ENCODE measurements at regions not wholly inside any gene's neighbourhood (a gene's known extent, or its start where the extent isn't known, plus 50 kb on each side); places are given as distances from the start of the nearest gene placed in this dataset.
"Not testable (repeated sequence)": the region's sequence is repeated elsewhere in the genome, so short reads cannot be mapped to it uniquely, and the experiment has no call there.

GRCh38 chr1:45258059-45258650 is 51.8 kb upstream of the ZSWIM5 start:
- Mint-ChIP-seq H3K4me1 (ENCODE audit: low read depth in 2 of 2) (no peaks in the 10 kb centered on the region), H3K4me3 (no peak overlapping the region), H3K27me3 (peaks cover 11 to 12% of the 10 kb centered on the region in 2 donors), H3K36me3 (ENCODE audit: insufficient read depth) (peaks cover 2% of the 10 kb centered on the region), H3K27ac (no peak overlapping the region), H3K9me3 (peaks cover 10 to 13% of the 10 kb centered on the region in 2 donors)
- ATAC-seq (replicated peaks) = no peak
- DNase-seq = no peak

- DNase-seq (no peak), ATAC-seq (replicated peaks) (no peak)
- Mint-ChIP-seq H3K27me3 (peaks cover 10 to 11% of the 10 kb centered on the region in 2 donors), H3K36me3 (ENCODE audit: insufficient read depth) (peaks cover 2% of the 10 kb centered on the region), H3K4me3 (no peak overlapping the region), H3K27ac (no peak overlapping the region), H3K9me3 (peaks cover 10 to 13% of the 10 kb centered on the region in 2 donors), H3K4me1 (ENCODE audit: low read depth in 2 of 2) (no peaks in the 10 kb centered on the region)
Measured at GRCh38 chr1:45259053-45259452, 52.6 kb upstream of the ZSWIM5 start.

- no peak overlapping the region for H3K27ac Mint-ChIP-seq
- H3K4me3 Mint-ChIP-seq = no peak overlapping the region
- H3K9me3 Mint-ChIP-seq = peaks cover 10 to 13% of the 10 kb centered on the region in 2 donors
- DNase-seq (no peak), ATAC-seq (replicated peaks) (no peak)
- H3K27me3 Mint-ChIP-seq = no peaks in the 10 kb centered on the region
- H3K4me1 Mint-ChIP-seq (ENCODE audit: low read depth in 2 of 2) = no peaks in the 10 kb centered on the region
- H3K36me3 Mint-ChIP-seq (ENCODE audit: insufficient read depth) = peaks cover 2% of the 10 kb centered on the region
Measured at GRCh38 chr1:45260244-45260643, 53.8 kb upstream of the ZSWIM5 start.

- no peak for ATAC-seq (replicated peaks)
- no peak for DNase-seq
- no peaks in the 10 kb centered on the region for H3K27me3 Mint-ChIP-seq
- peaks cover 2% of the 10 kb centered on the region in 2 donors for H3K9me3 Mint-ChIP-seq
- H3K4me1 Mint-ChIP-seq (ENCODE audit: low read depth in 2 of 2) = no peaks in the 10 kb centered on the region
- H3K27ac Mint-ChIP-seq = no peak overlapping the region
- no peak overlapping the region for H3K4me3 Mint-ChIP-seq
- H3K36me3 Mint-ChIP-seq (ENCODE audit: insufficient read depth) = peaks cover 2% of the 10 kb centered on the region
Measured at GRCh38 chr1:45263132-45263531, 56.7 kb upstream of the ZSWIM5 start.

GRCh38 chr1:45265244-45265643 is 58.8 kb upstream of the ZSWIM5 start:
- peaks cover 2% of the 10 kb centered on the region for H3K36me3 Mint-ChIP-seq (ENCODE audit: insufficient read depth)
- ATAC-seq (replicated peaks) (no peak), DNase-seq (no peak)
- H3K4me1 Mint-ChIP-seq (ENCODE audit: low read depth in 2 of 2) = no peaks in the 10 kb centered on the region
- no peak overlapping the region for H3K4me3 Mint-ChIP-seq
- peaks cover 0 to 2% of the 10 kb centered on the region in 2 donors for H3K9me3 Mint-ChIP-seq
- no peak overlapping the region for H3K27ac Mint-ChIP-seq
- no peaks in the 10 kb centered on the region for H3K27me3 Mint-ChIP-seq

- Mint-ChIP-seq H3K27ac (no peak overlapping the region), H3K27me3 (no peaks in the 10 kb centered on the region), H3K4me1 (ENCODE audit: low read depth in 2 of 2) (no peaks in the 10 kb centered on the region), H3K36me3 (ENCODE audit: insufficient read depth) (peaks cover 2% of the 10 kb centered on the region), H3K9me3 (peaks cover 0 to 2% of the 10 kb centered on the region in 2 donors), H3K4me3 (no peak overlapping the region)
- ATAC-seq (replicated peaks) (no peak), DNase-seq (no peak)
Measured at GRCh38 chr1:45266151-45266801, 59.9 kb upstream of the ZSWIM5 start.

GRCh38 chr1:45268310-45268709 is 58.4 kb upstream of the HPDL start:
- not testable (repeated sequence) for H3K4me3 Mint-ChIP-seq; H3K9me3 Mint-ChIP-seq; H3K4me1 Mint-ChIP-seq (ENCODE audit: low read depth in 2 of 2); H3K36me3 Mint-ChIP-seq (ENCODE audit: insufficient read depth); ATAC-seq (replicated peaks); H3K27ac Mint-ChIP-seq; H3K27me3 Mint-ChIP-seq; DNase-seq

- H3K36me3 Mint-ChIP-seq (ENCODE audit: insufficient read depth); DNase-seq; ATAC-seq (replicated peaks); H3K27me3 Mint-ChIP-seq; H3K4me1 Mint-ChIP-seq (ENCODE audit: low read depth in 2 of 2); H3K9me3 Mint-ChIP-seq; H3K4me3 Mint-ChIP-seq; H3K27ac Mint-ChIP-seq: not testable (repeated sequence)
Measured at GRCh38 chr1:45272267-45272666, 54.4 kb upstream of the HPDL start.

- peak; percentile 29 for ATAC-seq (replicated peaks)
- Mint-ChIP-seq H3K27ac (no peak overlapping the region), H3K4me1 (ENCODE audit: low read depth in 2 of 2) (no peaks in the 10 kb centered on the region)
Measured at GRCh38 chr1:45272913-45273371, 53.8 kb upstream of the HPDL start.

GRCh38 chr1:45275054-45275453 is 51.6 kb upstream of the HPDL start:
- H3K27ac Mint-ChIP-seq = no peak overlapping the region
- H3K27me3 Mint-ChIP-seq = peaks cover 0 to 16% of the 10 kb centered on the region in 2 donors
- H3K4me3 Mint-ChIP-seq = no peak overlapping the region
- H3K9me3 Mint-ChIP-seq = peaks cover 0 to 2% of the 10 kb centered on the region in 2 donors
- no peaks in the 10 kb centered on the region for H3K4me1 Mint-ChIP-seq (ENCODE audit: low read depth in 2 of 2)
- H3K36me3 Mint-ChIP-seq (ENCODE audit: insufficient read depth) = no peaks in the 10 kb centered on the region
- DNase-seq = no peak
- ATAC-seq (replicated peaks) = no peak

More at GRCh38 chr1:45272913-45273371, 53.8 kb upstream of the HPDL start:
- Mint-ChIP-seq H3K4me3 (no peak overlapping the region), H3K9me3 (peaks cover 0 to 2% of the 10 kb centered on the region in 2 donors), H3K27me3 (peaks cover 0 to 4% of the 10 kb centered on the region in 2 donors), H3K36me3 (ENCODE audit: insufficient read depth) (no peaks in the 10 kb centered on the region)
- DNase-seq = no peak

All from effector memory CD8-positive, alpha-beta T cell (primary cell).